GM18858 (cell line): ENCODE measurements at regions not wholly inside any gene's neighbourhood (a gene's known extent, or its start where the extent isn't known, plus 50 kb on each side); places are given as distances from the start of the nearest gene placed in this dataset.

Source experiments
- ATAC-seq: cut with Tn5 transposase; IDR thresholded peaks from one replicate; pipeline ENCODE4 v1.9.1; 2021; ENCODE audit not compliant: unreplicated experiment

GRCh38 chr1:170271430-170272161 lies 125.8 kb downstream of the NTMT2 start:
- no peak for ATAC-seq

DNA sequence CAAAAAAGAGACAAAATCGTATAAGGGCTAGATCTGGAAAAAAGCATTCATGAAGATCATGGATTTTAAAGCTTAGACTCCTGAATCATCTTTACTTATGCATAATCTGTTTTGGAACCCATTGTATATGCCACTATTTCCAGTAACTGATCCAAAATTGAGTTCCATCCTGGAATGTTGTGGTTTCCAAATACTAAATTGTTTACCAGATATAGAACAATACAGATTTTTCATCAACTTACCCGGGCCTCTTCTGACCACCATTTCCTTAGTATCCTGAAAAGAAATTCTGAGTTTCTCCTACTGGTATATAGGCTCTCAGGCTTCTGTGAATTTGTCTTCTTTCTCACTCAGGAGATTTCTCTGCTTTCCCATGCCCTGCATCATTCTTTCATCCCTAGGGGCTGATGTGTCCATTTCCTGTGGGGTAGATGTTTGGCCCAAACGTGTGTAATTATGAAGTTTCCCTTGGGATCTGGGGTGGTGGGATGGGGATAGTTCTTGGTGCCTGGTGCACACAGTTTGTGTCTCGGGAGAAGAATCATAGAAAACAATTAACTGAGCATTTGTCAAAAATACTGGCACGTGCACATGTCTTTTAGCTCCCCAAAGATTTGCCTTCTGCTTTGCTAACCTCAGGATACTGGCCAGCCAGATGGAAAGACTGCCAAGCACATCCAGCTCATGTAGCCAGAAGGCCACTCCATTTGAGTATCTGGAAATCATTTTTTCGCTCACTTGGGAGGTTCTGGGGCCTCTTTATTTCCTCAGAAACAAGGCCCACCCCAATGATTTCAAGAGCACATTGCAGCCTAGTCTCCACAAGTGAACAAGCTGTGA lies 127.8 kb downstream of the NTMT2 start:
- no peak for ATAC-seq

- ATAC-seq: no peak
These were observed 128.4 kb downstream of the NTMT2 start for GRCh38 chr1:170274131-170274501.

- ATAC-seq: no peak
These were observed 132.2 kb downstream of the NTMT2 start for GRCh38 chr1:170277985-170278384.

DNA sequence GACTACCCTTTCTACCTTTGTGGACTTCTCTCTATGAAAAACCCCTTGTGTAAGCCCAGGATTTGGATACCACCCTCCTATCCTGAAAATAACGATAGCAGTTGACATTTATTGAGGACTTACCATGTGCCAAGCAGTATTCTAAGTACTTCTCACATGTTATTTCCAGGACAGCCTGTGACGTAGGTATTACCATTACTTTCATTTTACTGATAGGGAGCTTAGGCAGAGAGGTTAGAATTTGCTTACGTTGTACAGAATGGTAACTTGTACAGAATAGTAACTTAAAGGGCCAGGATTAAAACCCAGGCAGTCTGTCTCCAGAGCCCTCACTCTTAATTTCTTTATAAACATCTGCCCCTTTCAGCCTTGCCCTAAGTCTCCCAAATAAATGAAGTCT lies 138.3 kb downstream of the NTMT2 start:
- no peak for ATAC-seq

DNA sequence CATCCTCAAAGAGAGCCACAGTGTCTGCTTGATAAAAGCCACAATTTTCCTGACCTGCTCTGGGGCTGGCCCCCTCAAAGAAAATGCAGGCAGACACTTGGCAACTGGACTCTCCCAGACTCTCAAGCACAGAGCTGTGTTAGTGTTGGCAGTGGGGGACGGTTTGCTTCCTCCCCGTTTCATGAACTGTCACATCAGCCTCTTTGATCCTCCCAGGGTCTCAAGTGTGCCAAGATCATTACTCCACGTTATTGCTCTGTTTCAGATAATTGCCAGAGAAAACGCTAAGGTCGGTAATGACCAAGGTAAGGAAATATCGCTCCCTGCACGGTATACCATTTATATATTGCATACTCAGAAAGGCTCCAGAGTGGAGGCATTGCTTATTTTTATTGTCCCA lies 138.8 kb downstream of the NTMT2 start:
- ATAC-seq: no peak

DNA sequence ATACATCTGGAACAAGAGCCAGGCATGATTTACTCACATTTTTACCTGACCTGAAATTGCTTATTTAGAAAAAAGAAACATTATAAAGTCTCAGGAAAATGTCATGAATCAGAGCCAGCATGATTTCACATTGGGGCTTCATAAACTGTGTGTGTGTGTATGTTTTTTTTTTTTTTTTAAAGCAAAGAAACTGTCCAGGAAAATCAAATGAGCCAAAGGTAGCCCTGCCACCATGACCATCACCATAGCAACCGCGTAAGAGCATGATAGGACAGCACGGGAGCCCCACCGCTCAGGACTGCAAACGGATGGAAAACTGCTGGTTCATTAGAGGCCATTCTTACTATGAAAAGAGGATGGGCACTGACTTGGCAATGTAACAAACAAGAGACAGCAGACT lies 139.2 kb downstream of the NTMT2 start:
- ATAC-seq: no peak

DNA sequence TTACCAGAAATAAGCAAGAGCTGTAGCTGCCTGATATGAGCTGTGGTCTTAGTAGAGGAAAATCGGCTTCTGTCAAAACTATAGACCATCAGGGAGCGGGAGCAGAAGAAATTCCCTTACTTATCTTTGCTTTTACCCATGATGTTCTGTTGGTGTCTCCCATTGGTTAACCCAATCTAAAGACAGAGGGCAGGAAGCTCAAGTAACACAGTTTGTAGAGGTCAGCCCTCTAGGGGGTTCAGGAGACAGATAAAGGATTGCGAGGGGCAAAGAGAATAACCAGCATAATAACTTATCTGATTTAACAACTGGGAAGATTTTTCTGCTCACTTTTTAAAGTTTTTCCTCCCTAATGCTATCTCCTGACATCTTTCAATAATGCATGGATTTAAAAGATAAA lies 142.4 kb downstream of the NTMT2 start:
- ATAC-seq: no peak

DNA sequence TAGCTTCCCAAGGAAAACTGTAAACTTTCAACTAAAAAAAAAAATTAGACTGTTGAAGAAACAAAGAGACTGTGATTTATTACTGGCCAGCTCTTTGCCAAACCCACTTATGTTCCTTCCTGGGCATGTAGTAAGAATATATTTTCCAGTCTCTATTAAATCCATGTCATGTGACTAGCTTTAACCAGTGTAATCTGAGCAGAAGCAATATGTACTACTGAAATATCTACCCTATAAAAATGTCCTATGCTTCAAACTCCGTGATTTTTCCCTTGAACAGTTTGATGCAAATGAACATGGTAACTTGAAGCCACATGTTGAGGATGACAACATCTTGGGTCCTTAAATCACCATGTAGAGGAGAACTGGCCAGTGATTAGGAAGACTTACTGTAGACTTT lies 144.5 kb downstream of the NTMT2 start:
- no peak for ATAC-seq

DNA sequence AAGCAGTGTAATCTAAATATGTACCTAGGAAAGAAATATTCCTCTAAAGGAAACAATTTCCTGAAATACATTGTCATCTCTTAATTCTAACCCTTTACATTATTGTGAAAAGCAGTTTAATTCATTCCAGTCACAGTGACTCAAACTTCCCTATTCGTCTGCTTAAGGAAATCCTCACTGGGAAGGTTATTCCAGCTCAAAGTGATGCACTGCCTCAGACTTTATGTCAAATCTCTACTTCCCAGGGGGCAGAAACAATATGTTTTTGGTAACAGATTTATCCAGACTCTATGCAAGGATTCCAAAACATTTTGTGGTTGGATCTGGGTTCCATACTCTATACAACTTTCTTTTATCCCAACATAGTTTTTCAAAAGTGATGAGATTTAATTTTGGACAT lies 145.2 kb downstream of the NTMT2 start:
- no peak for ATAC-seq

DNA sequence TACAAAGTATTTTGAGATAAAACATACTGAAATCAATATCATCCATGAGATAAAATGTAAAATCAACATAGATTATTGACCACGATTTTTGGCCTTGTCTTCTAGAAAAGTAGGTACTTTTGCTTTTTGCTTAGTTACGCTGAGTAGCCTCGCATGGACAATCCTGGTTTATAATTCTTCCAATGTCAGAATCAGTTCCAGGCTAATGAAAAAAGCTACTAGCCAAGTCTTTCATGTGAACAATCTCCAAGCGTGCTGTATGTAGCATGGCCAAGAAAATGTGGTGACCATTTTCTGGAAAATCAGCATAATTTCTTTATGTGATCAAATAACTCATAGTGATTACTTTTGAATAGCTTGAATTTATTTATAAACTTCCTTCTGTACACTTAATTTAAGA lies 145.8 kb downstream of the NTMT2 start:
- no peak for ATAC-seq

DNA sequence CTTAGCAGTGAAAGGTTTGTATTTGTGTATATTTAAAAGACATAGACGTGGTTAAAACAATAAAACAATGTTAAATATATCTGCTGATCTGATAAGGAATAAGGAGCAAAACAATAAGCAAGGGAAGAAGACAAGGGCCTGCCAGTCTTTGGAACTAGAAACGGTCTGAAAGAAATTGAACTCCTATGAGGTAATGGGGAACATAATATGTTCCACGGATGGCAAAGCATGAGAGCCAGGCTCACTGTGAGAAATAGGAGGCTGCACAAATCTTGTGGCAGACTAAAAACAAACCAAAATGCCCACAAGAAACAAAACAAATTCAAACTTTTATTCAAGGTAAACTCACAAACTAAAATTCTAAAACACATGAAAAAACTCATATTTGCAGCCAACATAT lies 150.5 kb downstream of the NTMT2 start:
- no peak for ATAC-seq

DNA sequence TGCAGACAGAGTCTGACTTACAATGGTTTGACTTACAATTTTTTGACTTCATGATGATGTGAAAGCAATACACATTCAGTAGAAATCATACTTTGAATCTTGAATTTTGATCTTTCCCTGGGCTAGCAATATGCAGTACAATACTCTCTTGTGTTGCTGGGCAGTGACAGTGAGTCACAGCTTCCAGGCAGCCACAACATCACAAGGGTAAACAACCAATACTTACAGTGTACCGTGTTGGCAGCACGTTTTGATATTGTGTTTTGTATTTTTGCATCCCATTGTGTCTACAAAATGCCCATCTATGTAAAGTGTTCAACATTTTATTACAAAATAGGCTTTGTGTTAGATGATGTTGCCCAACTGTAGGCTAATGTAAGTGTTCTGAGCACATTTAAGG lies 150.9 kb downstream of the NTMT2 start:
- ATAC-seq: no peak

- no peak for ATAC-seq
These were observed 155.8 kb downstream of the NTMT2 start for GRCh38 chr1:170301596-170301995.

GRCh38 chr1:170303034-170303433 lies 157.3 kb downstream of the NTMT2 start:
- no peak for ATAC-seq

GRCh38 chr1:170305777-170306512 lies 160.2 kb downstream of the NTMT2 start:
- no peak for ATAC-seq

GRCh38 chr1:170306513-170306910 lies 160.8 kb downstream of the NTMT2 start:
- ATAC-seq: no peak

GRCh38 chr1:170306948-170307347 lies 161.2 kb downstream of the NTMT2 start:
- no peak for ATAC-seq

DNA sequence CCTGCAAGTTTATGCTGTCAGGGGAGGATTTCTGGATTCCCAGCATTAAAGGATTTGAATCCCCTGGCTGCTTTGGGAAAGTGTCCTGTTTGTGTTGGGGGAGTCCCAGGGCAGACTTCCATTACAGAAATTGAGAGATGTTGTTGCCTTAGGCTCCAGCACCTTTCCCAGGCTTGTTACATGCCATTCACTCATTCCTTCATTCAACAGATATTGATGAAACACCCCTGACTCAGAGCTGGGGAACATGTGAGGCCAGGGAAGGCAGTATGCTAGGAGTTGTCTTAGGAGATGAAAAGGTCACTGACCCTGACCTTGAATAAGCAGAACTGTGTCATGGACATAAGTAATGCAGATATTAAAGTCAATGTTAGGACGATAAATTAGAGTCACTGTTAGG lies 161.7 kb downstream of the NTMT2 start:
- no peak for ATAC-seq

GRCh38 chr1:170309389-170310013 lies 163.7 kb downstream of the NTMT2 start:
- ATAC-seq: no peak

DNA sequence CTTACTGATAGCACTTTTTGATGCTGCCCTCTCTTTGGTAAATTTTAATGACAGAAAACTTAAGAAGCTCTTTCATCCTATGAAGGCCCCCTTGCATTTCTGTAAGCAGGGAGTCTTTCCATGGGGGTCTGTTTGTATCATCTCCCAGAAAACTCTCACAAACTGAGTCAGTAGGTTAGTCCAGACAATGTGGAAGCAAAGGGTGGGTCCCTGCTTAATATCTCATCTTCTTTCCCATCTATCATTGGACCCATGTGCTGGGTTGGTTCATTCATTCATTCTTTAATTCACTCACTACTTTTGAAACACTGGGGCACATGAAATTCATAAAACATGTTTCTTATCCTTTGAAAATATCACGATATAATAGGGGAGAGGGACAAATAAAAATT lies 164.3 kb downstream of the NTMT2 start:
- ATAC-seq: no peak
